SK-N-SH (cell line): ENCODE measurements at regions not wholly inside any gene's neighbourhood (a gene's known extent, or its start where the extent isn't known, plus 50 kb on each side); places are given as distances from the start of the nearest gene placed in this dataset.

ENCODE experiments used
- CTCF ChIA-PET: fragments of 300-600, 350-600 bp; formaldehyde crosslinking; extraction: SDS; loops from one replicate; lab custom pipeline; 2021; lab: Yijun Ruan, JAX
- POLR2A ChIA-PET: fragments of 350-600 bp; sonication (Branson Sonifier 250); formaldehyde crosslinking; extraction: SDS; loops from one replicate; lab custom pipeline; 2020; ENCODE audit warnings: antibody characterized with exemption, inconsistent platforms; lab: Yijun Ruan, JAX
- DNase-seq: peaks from one replicate; pipeline ENCODE4 v3.0.0; 2012
- H2AFZ ChIP-seq: fragments of 200-600 bp; sonication (generic); 2 replicates; pipeline ENCODE4 v1.8.1; 2016; ENCODE audit warnings: antibody characterized with exemption, mild to moderate bottlenecking, low read depth
- H3F3A ChIP-seq: fragments of 200-600 bp; sonication (generic); replicated peaks from 2 replicates; pipeline ENCODE3; 2016; ENCODE audit warnings: antibody characterized with exemption, mild to moderate bottlenecking; ENCODE audit not compliant: insufficient read depth
- H3K27ac ChIP-seq, 2 experiments: fragments of 200-500 bp in 1 of 2; fragments of 200-600 bp in 1 of 2; sonication (Bioruptor generic) in 1 of 2; sonication (generic), shearing (Covaris generic) in 1 of 2; 2 replicates each; pipeline versions ENCODE4 v1.5.1 to v1.6.1; 2014 to 2016; ENCODE audit warnings: low read depth in 2 of 2, inconsistent platforms in 1 of 2, low read length in 1 of 2, mild to moderate bottlenecking in 1 of 2, mixed read lengths in 1 of 2
- H3K27me3 ChIP-seq: fragments of 200-600 bp; sonication (generic), shearing (Covaris generic); 2 replicates; pipeline ENCODE4 v1.6.1; 2016; ENCODE audit warnings: mixed run types; ENCODE audit not compliant: insufficient read depth
- H3K36me3 ChIP-seq, 2 experiments: fragments of 200-500 bp in 1 of 2; fragments of 200-600 bp in 1 of 2; sonication (Bioruptor generic) in 1 of 2; sonication (generic) in 1 of 2; replicated peaks in 1 of 2; 2 replicates each; pipeline versions ENCODE3 to v1.5.1; 2014 to 2016; ENCODE audit warnings: low read length in 1 of 2, mild to moderate bottlenecking in 1 of 2; ENCODE audit not compliant: insufficient read depth in 2 of 2, control insufficient read depth in 1 of 2
- H3K4me1 ChIP-seq, 2 experiments: fragments of 200-500 bp in 1 of 2; fragments of 200-600 bp in 1 of 2; sonication (Bioruptor generic) in 1 of 2; sonication (generic), shearing (Covaris generic) in 1 of 2; 2 replicates each; pipeline versions ENCODE4 v1.5.1 to v1.6.1; 2014 to 2016; ENCODE audit warnings: low read depth in 1 of 2, low read length in 1 of 2, mixed run types in 1 of 2; ENCODE audit not compliant: insufficient read depth in 2 of 2, control insufficient read depth in 1 of 2
- H3K4me2 ChIP-seq: fragments of 200-600 bp; sonication (generic), shearing (Covaris generic); 2 replicates; pipeline ENCODE4 v1.6.1; 2017; ENCODE audit warnings: mixed run types
- H3K4me3 ChIP-seq, 2 experiments: fragments of 200-500 bp in 1 of 2; fragments of 200-600 bp in 1 of 2; sonication (Bioruptor generic) in 1 of 2; sonication (generic), shearing (Covaris generic) in 1 of 2; 2 replicates each; pipeline versions ENCODE4 v1.5.1 to v1.8.1; 2014 to 2016; ENCODE audit warnings: low read depth in 2 of 2, inconsistent platforms in 1 of 2, low read length in 1 of 2, mild to moderate bottlenecking in 1 of 2, mixed read lengths in 1 of 2, moderate library complexity in 1 of 2
- H3K79me2 ChIP-seq: fragments of 200-600 bp; sonication (generic); 2 replicates; pipeline ENCODE4 v1.8.1; 2017; ENCODE audit warnings: mild to moderate bottlenecking; ENCODE audit not compliant: insufficient read depth
- H3K9ac ChIP-seq: fragments of 200-600 bp; sonication (generic); 2 replicates; pipeline ENCODE4 v1.6.1; 2017; ENCODE audit warnings: mixed run types
- H3K9me2 ChIP-seq: fragments of 200-600 bp; sonication (generic); 2 replicates; pipeline ENCODE4 v1.6.1; 2017; ENCODE audit warnings: mixed run types
- H3K9me3 ChIP-seq: fragments of 200-600 bp; sonication (generic); 2 replicates; pipeline ENCODE4 v1.6.1; 2017; ENCODE audit warnings: mixed run types, mild to moderate bottlenecking, moderate library complexity
- H4K20me1 ChIP-seq: fragments of 200-600 bp; sonication (generic); 2 replicates; pipeline ENCODE4 v1.6.1; 2017; ENCODE audit warnings: mild to moderate bottlenecking, mixed run types; ENCODE audit not compliant: insufficient read depth
- CTCF ChIP-seq: fragments of 200-600 bp; sonication (generic); IDR thresholded peaks from 2 replicates; pipeline ENCODE4 v1.6.1; 2017; ENCODE audit warnings: antibody characterized with exemption, mild to moderate bottlenecking, moderate library complexity
- EP300 ChIP-seq, 2 experiments: IDR thresholded peaks; 2 replicates each; pipeline versions ENCODE4 v1.4.0 to v1.6.1; 2012; ENCODE audit warnings: borderline replicate concordance in 1 of 2, low read depth in 1 of 2, low read length in 1 of 2
- EZH2phosphoT487 ChIP-seq: fragments of 200-600 bp; sonication (generic); IDR thresholded peaks from 2 replicates; pipeline ENCODE4 v1.6.1; 2017; ENCODE audit warnings: low read depth, mixed run types, mild to moderate bottlenecking, antibody characterized with exemption, moderate library complexity, borderline replicate concordance
- FOSL2 ChIP-seq: IDR thresholded peaks from 2 replicates; pipeline ENCODE4 v1.4.0; 2012; ENCODE audit warnings: low read depth, mild to moderate bottlenecking, moderate library complexity, borderline replicate concordance
- FOXJ3 ChIP-seq: sonication (generic); formaldehyde crosslinking; IDR thresholded peaks from 2 replicates; pipeline ENCODE4 v1.5.1; 2020; ENCODE audit warnings: mild to moderate bottlenecking, missing genetic modification reagents
- FOXM1 ChIP-seq: IDR thresholded peaks from 2 replicates; pipeline ENCODE4 v1.4.0; 2012; ENCODE audit warnings: low read depth, mild to moderate bottlenecking
- GABPA ChIP-seq: IDR thresholded peaks from 2 replicates; pipeline ENCODE4 v1.4.0; 2012; ENCODE audit warnings: low read depth, mild to moderate bottlenecking
- MEF2A ChIP-seq: IDR thresholded peaks from 2 replicates; pipeline ENCODE4 v1.4.0; 2012; ENCODE audit warnings: low read depth, borderline replicate concordance
- PBX3 ChIP-seq: IDR thresholded peaks from 2 replicates; pipeline ENCODE4; 2012
- POLR2AphosphoS5 ChIP-seq: IDR thresholded peaks from 2 replicates; pipeline ENCODE4 v1.6.1; 2012; ENCODE audit warnings: low read depth, low read length
- SIN3A ChIP-seq: IDR thresholded peaks from 2 replicates; pipeline ENCODE4 v1.6.1; 2012; ENCODE audit warnings: low read depth, mild to moderate bottlenecking, low read length, moderate library complexity, borderline replicate concordance
- SMC3 ChIP-seq: IDR thresholded peaks from 2 replicates; pipeline ENCODE4 v1.6.1; 2012; ENCODE audit warnings: low read depth, low read length, improper control_type of control experiment
- TEAD4 ChIP-seq: IDR thresholded peaks from 2 replicates; pipeline ENCODE4 v1.4.0; 2012; ENCODE audit warnings: mild to moderate bottlenecking, borderline replicate concordance; ENCODE audit not compliant: insufficient read depth
- YY1 ChIP-seq: IDR thresholded peaks from 2 replicates; pipeline ENCODE4 v1.4.0; 2012; ENCODE audit warnings: low read depth, mild to moderate bottlenecking
- WGBS: methylation state at CpG from one replicate; pipeline ENCODE4 v1.1.6; 2017; ENCODE audit warnings: low lambda C conversion rate; 5-methylcytosine and 5-hydroxymethylcytosine counted together
- TF ChIP-seq, protein P1 (sequence below): IDR thresholded peaks from 2 replicates; pipeline ENCODE4 v1.4.0; 2012; ENCODE audit warnings: low read depth, borderline replicate concordance
- TF ChIP-seq, protein P2 (sequence below): IDR thresholded peaks from 2 replicates; pipeline ENCODE4 v1.4.0; 2012; ENCODE audit warnings: low read depth
- TF ChIP-seq, protein P3 (sequence below): fragments of 150-350 bp; IDR thresholded peaks from 2 replicates; pipeline ENCODE4 v1.6.1; 2017; ENCODE audit warnings: antibody characterized with exemption, low read length, low read depth, borderline replicate concordance
- TF ChIP-seq, protein P4 (sequence below): IDR thresholded peaks from 2 replicates; pipeline ENCODE4 v1.4.0; 2012; ENCODE audit warnings: low read depth, borderline replicate concordance
- TF ChIP-seq, protein P5 (sequence below): fragments of 150-350 bp; IDR thresholded peaks from 2 replicates; pipeline ENCODE4 v1.6.1; 2016; ENCODE audit warnings: mild to moderate bottlenecking, low read depth, low read length

- TF ChIP-seq GABPA: no peak
- TF ChIP-seq, protein P1, sequence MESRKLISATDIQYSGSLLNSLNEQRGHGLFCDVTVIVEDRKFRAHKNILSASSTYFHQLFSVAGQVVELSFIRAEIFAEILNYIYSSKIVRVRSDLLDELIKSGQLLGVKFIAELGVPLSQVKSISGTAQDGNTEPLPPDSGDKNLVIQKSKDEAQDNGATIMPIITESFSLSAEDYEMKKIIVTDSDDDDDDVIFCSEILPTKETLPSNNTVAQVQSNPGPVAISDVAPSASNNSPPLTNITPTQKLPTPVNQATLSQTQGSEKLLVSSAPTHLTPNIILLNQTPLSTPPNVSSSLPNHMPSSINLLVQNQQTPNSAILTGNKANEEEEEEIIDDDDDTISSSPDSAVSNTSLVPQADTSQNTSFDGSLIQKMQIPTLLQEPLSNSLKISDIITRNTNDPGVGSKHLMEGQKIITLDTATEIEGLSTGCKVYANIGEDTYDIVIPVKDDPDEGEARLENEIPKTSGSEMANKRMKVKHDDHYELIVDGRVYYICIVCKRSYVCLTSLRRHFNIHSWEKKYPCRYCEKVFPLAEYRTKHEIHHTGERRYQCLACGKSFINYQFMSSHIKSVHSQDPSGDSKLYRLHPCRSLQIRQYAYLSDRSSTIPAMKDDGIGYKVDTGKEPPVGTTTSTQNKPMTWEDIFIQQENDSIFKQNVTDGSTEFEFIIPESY: no peak
- TF ChIP-seq, protein P2, sequence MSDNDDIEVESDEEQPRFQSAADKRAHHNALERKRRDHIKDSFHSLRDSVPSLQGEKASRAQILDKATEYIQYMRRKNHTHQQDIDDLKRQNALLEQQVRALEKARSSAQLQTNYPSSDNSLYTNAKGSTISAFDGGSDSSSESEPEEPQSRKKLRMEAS: no peak
- TF ChIP-seq POLR2AphosphoS5: no peak
- no peak for TF ChIP-seq EP300 (IDR thresholded peaks at IDR 0.05; ENCODE audit: borderline replicate concordance in 1 of 2, low read depth in 1 of 2, low read length in 1 of 2)
- no peak for TF ChIP-seq YY1
- TF ChIP-seq, protein P3, sequence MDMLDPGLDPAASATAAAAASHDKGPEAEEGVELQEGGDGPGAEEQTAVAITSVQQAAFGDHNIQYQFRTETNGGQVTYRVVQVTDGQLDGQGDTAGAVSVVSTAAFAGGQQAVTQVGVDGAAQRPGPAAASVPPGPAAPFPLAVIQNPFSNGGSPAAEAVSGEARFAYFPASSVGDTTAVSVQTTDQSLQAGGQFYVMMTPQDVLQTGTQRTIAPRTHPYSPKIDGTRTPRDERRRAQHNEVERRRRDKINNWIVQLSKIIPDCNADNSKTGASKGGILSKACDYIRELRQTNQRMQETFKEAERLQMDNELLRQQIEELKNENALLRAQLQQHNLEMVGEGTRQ: no peak
- TF ChIP-seq, protein P4, sequence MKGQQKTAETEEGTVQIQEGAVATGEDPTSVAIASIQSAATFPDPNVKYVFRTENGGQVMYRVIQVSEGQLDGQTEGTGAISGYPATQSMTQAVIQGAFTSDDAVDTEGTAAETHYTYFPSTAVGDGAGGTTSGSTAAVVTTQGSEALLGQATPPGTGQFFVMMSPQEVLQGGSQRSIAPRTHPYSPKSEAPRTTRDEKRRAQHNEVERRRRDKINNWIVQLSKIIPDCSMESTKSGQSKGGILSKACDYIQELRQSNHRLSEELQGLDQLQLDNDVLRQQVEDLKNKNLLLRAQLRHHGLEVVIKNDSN: no peak
- TF ChIP-seq CTCF: no peak
- TF ChIP-seq FOXM1: no peak
- TF ChIP-seq MEF2A: no peak
- TF ChIP-seq, protein P5, sequence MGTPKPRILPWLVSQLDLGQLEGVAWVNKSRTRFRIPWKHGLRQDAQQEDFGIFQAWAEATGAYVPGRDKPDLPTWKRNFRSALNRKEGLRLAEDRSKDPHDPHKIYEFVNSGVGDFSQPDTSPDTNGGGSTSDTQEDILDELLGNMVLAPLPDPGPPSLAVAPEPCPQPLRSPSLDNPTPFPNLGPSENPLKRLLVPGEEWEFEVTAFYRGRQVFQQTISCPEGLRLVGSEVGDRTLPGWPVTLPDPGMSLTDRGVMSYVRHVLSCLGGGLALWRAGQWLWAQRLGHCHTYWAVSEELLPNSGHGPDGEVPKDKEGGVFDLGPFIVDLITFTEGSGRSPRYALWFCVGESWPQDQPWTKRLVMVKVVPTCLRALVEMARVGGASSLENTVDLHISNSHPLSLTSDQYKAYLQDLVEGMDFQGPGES: no peak
- TF ChIP-seq FOSL2: no peak
- no peak for TF ChIP-seq SIN3A
- TF ChIP-seq TEAD4: no peak
- TF ChIP-seq PBX3: no peak
- TF ChIP-seq FOXJ3 (CRISPR knock-in tag): no peak
- no peak for TF ChIP-seq SMC3
- TF ChIP-seq EZH2phosphoT487: no peak
- H2AFZ ChIP-seq: no peak overlapping the region
- H3K9ac ChIP-seq: no peak overlapping the region
- H3K36me3 ChIP-seq: no peaks in the 10 kb centered on the region
- DNase-seq: no peak
- H3F3A ChIP-seq: no peaks in the 10 kb centered on the region
- CTCF ChIA-PET: no interaction called here
- no peaks in the 10 kb centered on the region for H3K9me2 ChIP-seq
- H3K27ac ChIP-seq: no peak overlapping the region
- no peaks in the 10 kb centered on the region for H3K9me3 ChIP-seq
- H3K79me2 ChIP-seq: no peaks in the 10 kb centered on the region
- no peaks in the 10 kb centered on the region for H4K20me1 ChIP-seq
- no peak overlapping the region for H3K4me3 ChIP-seq
- peaks cover 0 to 11% of the 10 kb centered on the region in 2 experiments; a peak in 1 of 4 replicates for H3K4me1 ChIP-seq
- 5% methylated on average over 1 of the region's 1 CpG for WGBS
- POLR2A ChIA-PET: no interaction called here
- no peak overlapping the region for H3K4me2 ChIP-seq
- no peaks in the 10 kb centered on the region; the same call in 1 of the 2 replicates for H3K27me3 ChIP-seq
Measured at GRCh38 chr11:15824060-15824459, 532.3 kb downstream of the SOX6 start.
